Prostate gland (tissue), 2 donors: ENCODE measurements at regions not wholly inside any gene's neighbourhood (a gene's known extent, or its start where the extent isn't known, plus 50 kb on each side); places are given as distances from the start of the nearest gene placed in this dataset.

Experiments used
- DNase-seq: peaks from one replicate; pipeline ENCODE4 v3.0.0-alpha.2; 2019; ENCODE audit warnings: low spot score
- H3K27ac ChIP-seq, 2 donors: fragments of 200-600 bp; sonication (generic); 2 replicates each; pipeline ENCODE4 v1.5.1; 2017 to 2019
- H3K27me3 ChIP-seq: fragments of 200-600 bp; sonication (generic); replicated peaks from 2 replicates; pipeline ENCODE4 v1.5.1; 2019; ENCODE audit not compliant: insufficient read depth
- H3K36me3 ChIP-seq, 2 donors: fragments of 200-600 bp; sonication (generic); 1 replicate in 1 of 2; 2 replicates in 1 of 2; pipeline versions ENCODE4 v1.5.1 to v1.8.1; 2017 to 2019
- H3K4me1 ChIP-seq: fragments of 200-600 bp; sonication (generic); replicated peaks from 2 replicates; pipeline ENCODE4 v1.5.1; 2019
- H3K4me3 ChIP-seq, 2 donors: fragments of 200-600 bp; sonication (generic); 2 replicates each; pipeline ENCODE4 v1.5.1; 2017 to 2019
- H3K9me3 ChIP-seq: fragments of 200-600 bp; sonication (generic); 2 replicates; pipeline ENCODE4 v1.5.1; 2017
- CTCF ChIP-seq, 4 experiments: fragments of 200-600 bp in 2 of 4; fragments of 450-650 bp in 2 of 4; sonication (generic) in 2 of 4; IDR thresholded peaks; 1 replicate in 3 of 4; 2 replicates in 1 of 4; pipeline ENCODE4 v1.5.1; 2016 to 2019; ENCODE audit warnings: antibody characterized with exemption in 4 of 4, mild to moderate bottlenecking in 2 of 4, moderate library complexity in 2 of 4
- POLR2A ChIP-seq: fragments of 450-650 bp; IDR thresholded peaks from one replicate; pipeline ENCODE4 v1.6.1; 2016; ENCODE audit warnings: antibody characterized with exemption, mild to moderate bottlenecking
- POLR2AphosphoS5 ChIP-seq: sonication (generic); formaldehyde crosslinking; IDR thresholded peaks from one replicate; pipeline ENCODE4 v1.6.1; 2017; ENCODE audit warnings: antibody characterized with exemption
- WGBS: methylation state at CpG from one replicate; pipeline ENCODE4 v1.1.5; 2018; 5-methylcytosine and 5-hydroxymethylcytosine counted together
- intact Hi-C: fragments of 100-400 bp; cut with DNase I; formaldehyde crosslinking; loops from one replicate; pipeline ENCODE4 v1.14.2; 2022

- Histone ChIP-seq H3K36me3 (no peaks in the 10 kb centered on the region), H3K4me1 (no peaks in the 10 kb centered on the region), H3K27me3 (no peaks in the 10 kb centered on the region), H3K9me3 (no peaks in the 10 kb centered on the region), H3K4me3 (no peak overlapping the region), H3K27ac (no peak overlapping the region)
- WGBS, result 55% methylated on average over 7 of the region's 7 CpGs
- no peak for TF ChIP-seq CTCF (IDR thresholded peaks at IDR 0.05)
- no peak for TF ChIP-seq POLR2A
- no peak for TF ChIP-seq POLR2AphosphoS5
- DNase-seq, result no peak
- intact Hi-C loops, result no loop called here
Observed at GRCh38 chr17:33940769-33941370, 314.2 kb upstream of the CCL2 start.

GRCh38 chr17:33941744-33942143, 313.3 kb upstream of the CCL2 start:
- intact Hi-C loops, result no loop called here
- Histone ChIP-seq H3K27me3 (no peaks in the 10 kb centered on the region), H3K36me3 (no peaks in the 10 kb centered on the region), H3K4me3 (no peak overlapping the region), H3K27ac (no peak overlapping the region), H3K4me1 (no peaks in the 10 kb centered on the region), H3K9me3 (no peaks in the 10 kb centered on the region)
- DNase-seq, result no peak
- WGBS, result 83% methylated on average over 6 of the region's 6 CpGs
- TF ChIP-seq POLR2A (no peak), CTCF (IDR thresholded peaks at IDR 0.05) (no peak), POLR2AphosphoS5 (no peak)

GRCh38 chr17:33942414-33942813, 312.7 kb upstream of the CCL2 start:
- H3K4me1 ChIP-seq, result no peaks in the 10 kb centered on the region
- intact Hi-C loops, result no loop called here
- H3K9me3 ChIP-seq, result no peaks in the 10 kb centered on the region
- 39% methylated on average over 4 of the region's 4 CpGs for WGBS
- H3K4me3 ChIP-seq, result no peak overlapping the region
- no peak for TF ChIP-seq POLR2AphosphoS5
- no peak for TF ChIP-seq POLR2A
- TF ChIP-seq CTCF (IDR thresholded peaks at IDR 0.05), result no peak
- H3K36me3 ChIP-seq, result no peaks in the 10 kb centered on the region
- DNase-seq, result no peak
- H3K27me3 ChIP-seq, result no peaks in the 10 kb centered on the region
- H3K27ac ChIP-seq, result no peak overlapping the region

GRCh38 chr17:33944412-33944811, 310.7 kb upstream of the CCL2 start:
- Histone ChIP-seq H3K4me1 (no peaks in the 10 kb centered on the region), H3K9me3 (no peaks in the 10 kb centered on the region), H3K27ac (no peak overlapping the region), H3K36me3 (no peaks in the 10 kb centered on the region), H3K4me3 (no peak overlapping the region), H3K27me3 (no peaks in the 10 kb centered on the region)
- TF ChIP-seq POLR2A (no peak), POLR2AphosphoS5 (no peak), CTCF (IDR thresholded peaks at IDR 0.05) (no peak)
- no peak for DNase-seq
- WGBS, result 68% methylated on average over 4 of the region's 4 CpGs
- intact Hi-C loops, result no loop called here

- H3K4me1 ChIP-seq, result no peaks in the 10 kb centered on the region
- H3K27me3 ChIP-seq, result no peaks in the 10 kb centered on the region
- no peak overlapping the region for H3K4me3 ChIP-seq
- H3K9me3 ChIP-seq, result no peaks in the 10 kb centered on the region
- no peak overlapping the region for H3K27ac ChIP-seq
- TF ChIP-seq POLR2A (no peak), POLR2AphosphoS5 (no peak), CTCF (IDR thresholded peaks at IDR 0.05) (no peak)
- WGBS, result 72% methylated on average over 2 of the region's 2 CpGs
- no peak for DNase-seq
- H3K36me3 ChIP-seq, result no peaks in the 10 kb centered on the region
- intact Hi-C loops, result no loop called here
Observed at GRCh38 chr17:33944826-33945225, 310.3 kb upstream of the CCL2 start.
